Adipose tissue (tissue), 3 donors: ENCODE measurements at regions not wholly inside any gene's neighbourhood (a gene's known extent, or its start where the extent isn't known, plus 50 kb on each side); places are given as distances from the start of the nearest gene placed in this dataset.

Experiments
- H3K27ac ChIP-seq: one replicate; pipeline ENCODE4 v1.5.1; 2013; ENCODE audit warnings: low read depth, low read length
- WGBS, 3 donors: extraction: QIAGEN DNeasy Blood & Tissue Kit; methylation state at CpG; one replicate each; pipeline ENCODE4 v1.1.7; 2013; 5-methylcytosine and 5-hydroxymethylcytosine counted together
- donor health status: healthy with polysubstance abuse.
- donor health status: Bipolar disorder and iron deficiency.
- donor health status: healthy.

DNA sequence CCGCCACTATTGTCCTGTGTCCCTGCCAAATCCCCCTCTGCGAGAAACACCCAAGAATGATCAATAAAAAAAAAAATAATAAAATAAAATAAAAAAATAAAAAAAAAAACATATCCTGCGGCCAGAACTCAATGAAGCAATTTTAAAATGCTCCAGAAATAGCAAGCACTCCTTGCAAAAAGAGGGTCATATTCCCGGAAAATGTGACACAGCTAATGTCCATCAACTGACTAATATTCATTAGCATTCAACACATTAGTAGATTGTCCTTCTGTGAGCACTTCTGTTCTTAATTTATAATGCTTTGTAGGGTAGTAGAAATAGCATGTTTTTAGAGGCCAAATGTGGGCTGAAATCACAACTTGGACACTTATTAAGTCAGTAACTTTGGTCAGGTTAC is 252.3 kb upstream of the SESN3 start:
- H3K27ac ChIP-seq: no peak overlapping the region
- 75 to 83% (median 81%) methylated on average over 4 of the region's 4 CpGs for WGBS, 3 donors

DNA sequence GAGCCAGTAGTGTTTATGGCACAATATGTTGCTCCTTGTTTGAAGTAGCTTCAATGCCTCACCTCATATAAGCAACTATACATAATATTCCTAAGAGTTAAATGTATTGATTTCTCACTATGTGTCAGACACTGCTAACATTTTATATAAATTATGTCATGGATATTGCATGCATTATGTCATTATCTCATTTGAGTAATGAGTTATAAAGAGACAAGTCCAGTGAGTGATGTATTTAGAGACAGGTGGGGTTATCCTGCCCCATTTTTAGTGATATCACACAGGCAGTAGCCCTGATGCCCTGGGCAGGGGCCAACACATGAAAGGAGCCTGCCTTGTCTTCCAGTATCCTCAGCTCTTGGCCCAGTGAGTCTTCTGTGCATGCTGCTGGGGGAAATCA is 247.0 kb upstream of the SESN3 start:
- no peak overlapping the region for H3K27ac ChIP-seq

GRCh38 chr11:95469258-95469657 is 238.3 kb upstream of the SESN3 start:
- no peak overlapping the region for H3K27ac ChIP-seq
- WGBS, 3 donors: 92 to 94% (median 92%) methylated on average over 2 of the region's 2 CpGs

DNA sequence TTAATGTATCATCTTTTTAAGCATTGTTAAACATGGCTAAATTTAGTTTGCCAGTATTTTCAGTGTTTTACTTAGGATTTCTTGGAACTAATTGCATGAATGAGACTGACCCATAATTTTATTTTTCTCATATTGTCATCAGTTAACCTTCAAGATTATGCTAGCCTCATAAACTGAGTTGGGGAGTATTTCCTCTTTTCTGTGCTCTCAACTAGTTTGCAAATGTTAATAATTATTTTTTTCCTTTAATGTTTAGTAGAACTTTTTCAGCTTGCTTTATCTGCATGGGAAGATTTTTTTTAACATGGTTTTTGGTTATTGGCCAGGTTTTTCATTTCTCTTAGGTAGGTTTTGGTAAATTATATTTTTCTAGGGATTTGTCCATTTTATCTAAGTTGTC is 235.4 kb upstream of the SESN3 start:
- no peak overlapping the region for H3K27ac ChIP-seq

DNA sequence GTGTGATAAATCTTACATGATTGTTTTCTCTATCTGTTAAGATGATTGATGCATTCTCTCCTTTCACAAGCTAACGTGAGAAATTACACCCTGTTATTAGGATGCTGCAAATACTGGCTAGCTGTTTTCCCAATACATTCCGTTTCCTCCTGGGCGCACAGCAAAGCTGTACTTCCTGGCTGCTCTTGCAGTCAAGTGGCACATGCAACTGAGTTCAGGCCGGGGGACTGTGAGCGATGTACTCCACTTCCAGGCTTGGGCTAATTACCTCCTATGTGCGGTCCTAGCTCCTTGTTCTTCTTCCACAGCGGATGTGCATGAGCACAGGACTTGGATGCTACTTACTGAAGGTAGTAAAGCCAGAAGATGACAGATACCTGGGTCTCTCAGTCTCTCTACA is 234.9 kb upstream of the SESN3 start:
- 60 to 68% (median 65%) methylated on average over 7 of the region's 7 CpGs for WGBS, 3 donors
- H3K27ac ChIP-seq: no peak overlapping the region

- no peak overlapping the region for H3K27ac ChIP-seq
Measured at GRCh38 chr11:95461858-95462257, 230.9 kb upstream of the SESN3 start.

- no peak overlapping the region for H3K27ac ChIP-seq
- WGBS, 3 donors: 73 to 99% (median 74%) methylated on average over 2 of the region's 2 CpGs
Measured at GRCh38 chr11:95461348-95461747, 230.3 kb upstream of the SESN3 start.

DNA sequence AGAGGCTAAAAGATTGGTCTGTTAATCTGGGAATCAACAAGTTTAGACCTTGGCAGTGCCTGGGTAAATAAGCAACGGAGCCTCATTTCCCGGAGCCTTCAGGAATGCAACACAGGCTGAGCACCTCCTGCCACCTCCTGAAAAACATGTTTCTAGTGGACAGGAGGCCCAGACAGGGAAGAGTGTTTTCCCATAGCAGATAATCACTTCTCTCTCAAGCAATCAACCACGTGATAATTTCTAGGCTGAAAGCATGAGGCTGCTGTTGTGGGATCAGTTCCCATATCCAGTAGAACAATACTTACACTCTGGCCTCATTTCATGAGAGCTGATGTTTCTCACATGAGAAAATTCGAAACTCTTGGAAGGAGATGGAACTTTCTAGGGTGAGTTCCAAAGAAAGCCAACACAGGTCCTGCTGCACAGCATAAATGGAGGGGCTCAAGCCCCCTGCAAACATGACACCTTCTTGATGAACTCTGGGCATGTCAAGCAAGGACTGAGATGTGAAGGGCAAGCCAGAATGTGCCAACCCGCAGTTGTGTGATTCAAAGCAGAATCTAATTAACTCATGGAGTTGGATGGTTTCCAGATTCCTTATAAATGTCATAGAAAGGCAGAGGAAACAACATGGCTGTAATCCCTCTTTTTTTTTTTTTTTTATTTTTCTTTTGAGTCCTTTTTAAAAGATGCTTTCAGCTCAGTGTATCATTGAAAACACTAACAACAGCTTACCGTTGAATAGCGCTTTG is 228.5 kb upstream of the SESN3 start:
- no peak overlapping the region for H3K27ac ChIP-seq

DNA sequence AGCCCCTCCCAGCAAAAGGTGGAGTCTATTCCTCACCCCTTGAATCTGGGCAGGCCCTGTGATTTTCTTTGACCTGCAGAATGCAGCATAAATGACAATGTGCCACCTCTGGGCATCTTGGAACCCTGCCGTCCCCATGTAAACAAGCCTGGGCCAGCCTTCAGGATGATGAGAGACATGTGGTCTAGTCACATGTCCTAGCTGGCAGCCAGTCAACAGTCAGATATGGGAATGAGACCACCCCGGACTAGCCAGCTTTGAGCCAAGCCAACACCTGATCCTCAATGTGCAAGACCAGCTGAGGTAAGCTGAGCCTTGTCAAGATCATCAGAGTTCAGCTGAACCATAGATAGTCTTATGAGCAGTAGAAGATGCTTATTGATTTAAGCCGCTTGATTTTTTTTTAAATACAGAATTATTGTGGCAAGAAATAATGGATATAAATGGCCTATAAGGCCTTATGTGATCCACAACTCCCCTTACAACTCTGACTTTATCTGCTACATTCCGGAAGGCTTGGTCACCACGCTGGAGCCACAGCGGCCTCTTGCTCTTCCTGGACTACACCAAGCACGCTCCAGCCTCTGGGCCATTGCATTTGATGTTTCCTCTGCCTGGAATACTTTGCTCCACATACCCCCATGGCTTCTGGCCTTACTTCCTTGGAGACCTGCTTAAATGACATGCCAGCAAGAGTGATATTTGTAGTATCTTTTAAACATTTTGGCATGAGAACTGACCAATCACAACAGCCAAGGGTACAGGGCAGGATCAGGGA is 225.9 kb upstream of the SESN3 start:
- H3K27ac ChIP-seq: no peak overlapping the region
- WGBS, 3 donors: 90 to 94% (median 93%) methylated on average over 7 of the region's 7 CpGs

More for the DNA sequence above, 228.5 kb upstream of the SESN3 start:
- 20 to 53% (median 49%) methylated on average over 7 of the region's 7 CpGs for WGBS, 3 donors

GRCh38 chr11:95455228-95455970 is 224.4 kb upstream of the SESN3 start:
- no peak overlapping the region for H3K27ac ChIP-seq
- WGBS, 3 donors: 61 to 88% (median 80%) methylated on average over 6 of the region's 6 CpGs

DNA sequence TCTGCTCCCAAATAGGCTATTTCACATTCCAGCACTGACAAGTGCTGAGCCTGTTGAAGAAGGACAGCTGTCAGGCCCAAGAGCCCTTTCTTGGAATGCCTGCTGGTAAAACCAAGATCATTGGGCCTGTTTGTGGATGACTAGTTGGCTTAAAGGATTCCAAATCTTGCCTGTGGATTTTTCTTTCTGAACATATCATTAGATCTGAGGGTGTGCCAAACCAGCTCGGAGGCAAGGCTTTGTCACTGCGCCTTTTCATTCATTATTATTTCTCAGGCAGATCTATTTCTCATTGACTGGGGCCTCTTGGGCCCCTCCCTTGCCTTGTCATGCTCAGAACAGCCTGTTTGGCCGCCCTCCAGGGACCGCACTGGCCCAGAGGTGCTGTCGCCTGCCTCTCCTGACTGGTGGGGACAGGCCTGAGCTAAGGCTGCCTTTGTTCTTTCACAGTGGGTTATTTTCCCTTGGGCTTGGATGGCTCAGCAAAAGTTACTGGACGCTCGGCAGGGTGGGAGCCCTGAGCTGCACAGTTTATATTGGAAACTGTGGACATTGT is 222.7 kb upstream of the SESN3 start:
- no peak overlapping the region for H3K27ac ChIP-seq
- WGBS, 3 donors: 81 to 92% (median 90%) methylated on average over 7 of the region's 7 CpGs

DNA sequence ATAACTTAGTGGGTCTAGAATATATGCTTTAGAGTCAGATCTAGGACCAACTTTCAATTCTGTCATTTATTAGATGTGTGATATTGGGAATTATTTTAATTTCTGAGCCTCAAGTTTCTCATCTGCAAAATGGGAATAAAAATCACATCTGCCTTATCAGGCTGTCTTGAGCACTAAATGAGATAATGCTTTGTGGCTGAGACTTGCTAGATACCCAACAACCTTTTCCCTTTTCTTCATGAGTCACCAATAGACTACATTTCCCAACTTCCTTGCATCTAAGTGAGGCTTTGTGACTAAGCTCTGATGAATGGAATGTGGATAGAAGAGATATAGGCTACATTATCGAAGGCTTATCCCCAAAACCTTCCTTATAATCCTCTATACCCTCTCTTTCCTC is 220.7 kb upstream of the SESN3 start:
- H3K27ac ChIP-seq: peak overlapping the region; percentile 4
- WGBS, 3 donors: 85 to 94% (median 90%) methylated on average over 1 of the region's 1 CpG

GRCh38 chr11:95451261-95451660 is 220.3 kb upstream of the SESN3 start:
- no peak overlapping the region for H3K27ac ChIP-seq

GRCh38 chr11:95450547-95451123 is 219.6 kb upstream of the SESN3 start:
- no peak overlapping the region for H3K27ac ChIP-seq
- WGBS, 3 donors: 71 to 77% (median 73%) methylated on average over 4 of the region's 4 CpGs

- no peak overlapping the region for H3K27ac ChIP-seq
- WGBS, 3 donors: 90 to 96% (median 94%) methylated on average over 13 of the region's 13 CpGs
Measured at GRCh38 chr11:95445746-95446333, 214.8 kb upstream of the SESN3 start.

DNA sequence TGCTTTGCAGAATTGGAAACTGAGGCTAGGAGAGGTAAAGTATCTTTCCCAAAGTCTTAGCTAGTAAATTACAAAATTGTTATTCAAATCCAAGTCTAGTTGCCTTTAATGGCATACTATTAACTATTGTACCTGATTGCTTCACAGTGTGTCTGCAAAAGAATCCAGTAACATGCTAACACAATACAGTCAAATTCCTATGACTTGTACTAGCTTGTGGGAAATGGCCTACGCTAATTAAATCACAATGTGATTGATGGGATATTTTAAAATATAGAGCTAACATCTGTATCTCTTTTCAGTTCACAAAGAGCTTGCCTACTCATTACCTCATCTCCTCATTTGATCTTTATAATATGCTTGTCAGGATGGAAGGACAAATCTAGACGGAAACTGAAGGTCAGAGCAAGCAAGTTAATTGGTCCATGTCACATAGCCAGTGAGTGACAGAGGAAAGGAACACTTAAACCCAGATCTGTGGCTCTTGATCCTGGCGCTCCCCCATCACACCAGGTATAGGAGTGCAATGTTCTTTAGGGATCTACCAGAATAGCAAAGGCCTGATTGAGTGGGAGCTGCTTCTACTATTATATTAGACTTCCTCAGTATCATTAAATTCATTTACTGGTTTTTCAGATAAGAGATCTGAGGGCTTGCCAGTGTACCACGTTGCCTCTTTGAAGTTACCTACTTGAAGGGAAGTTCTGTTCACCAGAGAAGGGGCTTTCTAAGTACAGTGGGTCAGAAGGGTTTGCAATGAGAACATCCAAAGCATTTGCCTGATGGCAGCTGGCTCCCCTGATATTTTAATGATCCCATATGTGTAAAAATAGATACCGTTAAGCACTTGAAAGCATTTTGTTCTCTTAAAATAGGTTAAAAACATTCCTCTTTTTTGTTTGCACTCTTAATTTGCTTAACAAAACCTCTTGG is 213.6 kb upstream of the SESN3 start:
- WGBS, 3 donors: 60 to 81% (median 70%) methylated on average over 5 of the region's 5 CpGs
- no peak overlapping the region for H3K27ac ChIP-seq

- no peak overlapping the region for H3K27ac ChIP-seq
- 68 to 79% (median 78%) methylated on average over 5 of the region's 5 CpGs for WGBS, 3 donors
Measured at GRCh38 chr11:95443386-95443785, 212.4 kb upstream of the SESN3 start.
